HCT116 (cell line): ENCODE measurements at regions not wholly inside any gene's neighbourhood (a gene's known extent, or its start where the extent isn't known, plus 50 kb on each side); places are given as distances from the start of the nearest gene placed in this dataset.

Source experiments
- ATAC-seq: fragments of 200-7000 bp; cut with Tn5 transposase; 2 replicates; pipeline ENCODE4 v1.9.1; 2020; ENCODE audit warnings: mild to moderate bottlenecking, moderate library complexity
- BruUV-seq: library from RNA; stranded (reverse); fragments of 400-500 nt; replicated peaks from 2 replicates; lab custom pipeline; 2021; lab: Mats Ljungman, UMichigan
- CTCF ChIA-PET: fragments of 300-600 bp; sonication (Branson Sonifier 250); formaldehyde crosslinking; loops from one replicate; lab custom pipeline; 2021; ENCODE audit warnings: antibody characterized with exemption; lab: Charles Lee
- POLR2A ChIA-PET: fragments of 300-600, 350-600 bp; sonication (Branson Sonifier 250); formaldehyde crosslinking; loops from one replicate; lab custom pipeline; 2021; ENCODE audit warnings: antibody characterized with exemption; lab: Charles Lee
- RAD21 ChIA-PET, 2 experiments: fragments of 300-600 bp; sonication (Branson Sonifier 250); formaldehyde crosslinking; loops; one replicate each; lab custom pipeline; 2023; ENCODE audit warnings: low total read pairs in 2 of 2; ENCODE audit not compliant: uncharacterized antibody in 2 of 2, unreplicated experiment in 2 of 2, low non-redundant PET in 1 of 2; lab: Charles Lee
- DNase-seq: peaks from one replicate; pipeline ENCODE4 v3.0.0-alpha.2; 2010; ENCODE audit warnings: low read depth, low spot score
- H2AFZ ChIP-seq: fragments of 200-600 bp; shearing (Covaris generic), sonication (generic); 2 replicates; pipeline ENCODE4 v1.6.1; 2017; ENCODE audit warnings: low read depth, mixed run types, mixed read lengths, antibody characterized with exemption, low read length; ENCODE audit not compliant: poor library complexity, severe bottlenecking
- H3K27ac ChIP-seq: 2 replicates; pipeline ENCODE4 v1.5.1; 2012; ENCODE audit warnings: low read depth, low read length
- H3K27me3 ChIP-seq: fragments of 200-600 bp; sonication (generic); 2 replicates; pipeline ENCODE4 v1.6.1; 2016; ENCODE audit warnings: mixed run types, low read length, mixed read lengths; ENCODE audit not compliant: insufficient read depth
- H3K36me3 ChIP-seq, 2 experiments: fragments of 200-500 bp in 1 of 2; fragments of 200-600 bp in 1 of 2; sonication (Bioruptor generic) in 1 of 2; sonication (generic) in 1 of 2; 2 replicates each; pipeline versions ENCODE4 v1.5.1 to v1.6.1; 2014 to 2016; ENCODE audit warnings: low read length in 2 of 2, inconsistent platforms in 1 of 2, mixed read lengths in 1 of 2, mixed run types in 1 of 2; ENCODE audit not compliant: insufficient read depth in 2 of 2, control insufficient read depth in 1 of 2
- H3K4me1 ChIP-seq, 2 experiments: fragments of 200-600 bp in 1 of 2; sonication (generic) in 1 of 2; 2 replicates each; pipeline versions ENCODE4 v1.5.1 to v1.6.1; 2012 to 2017; ENCODE audit warnings: low read length in 2 of 2, inconsistent platforms in 1 of 2, mild to moderate bottlenecking in 1 of 2, mixed read lengths in 1 of 2, mixed run types in 1 of 2, moderate library complexity in 1 of 2; ENCODE audit not compliant: insufficient read depth in 2 of 2, control insufficient read depth in 1 of 2
- H3K4me2 ChIP-seq: fragments of 200-600 bp; sonication (generic); 2 replicates; pipeline ENCODE4 v1.6.1; 2017; ENCODE audit warnings: mixed run types, low read length, mixed read lengths
- H3K4me3 ChIP-seq, 2 experiments: fragments of 200-600 bp in 1 of 2; sonication (generic) in 1 of 2; replicated peaks in 1 of 2; 2 replicates each; pipeline ENCODE4 v1.5.1; 2011 to 2016; ENCODE audit warnings: low read length in 2 of 2, control low read depth in 1 of 2, low read depth in 1 of 2, mild to moderate bottlenecking in 1 of 2, mixed read lengths in 1 of 2, mixed run types in 1 of 2
- H3K79me2 ChIP-seq: fragments of 200-600 bp; sonication (generic); 2 replicates; pipeline ENCODE4 v1.6.1; 2017; ENCODE audit warnings: mild to moderate bottlenecking, mixed run types, low read length, moderate library complexity, mixed read lengths; ENCODE audit not compliant: insufficient read depth
- H3K9ac ChIP-seq: fragments of 200-600 bp; sonication (generic); 2 replicates; pipeline ENCODE4 v1.6.1; 2016; ENCODE audit warnings: low read length, mixed read lengths
- H3K9me2 ChIP-seq: fragments of 200-600 bp; sonication (generic), shearing (Covaris generic); 2 replicates; pipeline ENCODE4 v1.6.1; 2017; ENCODE audit warnings: mixed run types, mild to moderate bottlenecking, moderate library complexity; ENCODE audit not compliant: insufficient read depth
- H3K9me3 ChIP-seq, 2 experiments: fragments of 200-500 bp in 1 of 2; fragments of 200-600 bp in 1 of 2; sonication (Bioruptor generic) in 1 of 2; sonication (generic) in 1 of 2; 2 replicates each; pipeline ENCODE4 v1.6.1; 2014 to 2017; ENCODE audit warnings: low read length in 2 of 2, mixed read lengths in 2 of 2, inconsistent platforms in 1 of 2, low read depth in 1 of 2, mild to moderate bottlenecking in 1 of 2, mixed run types in 1 of 2, moderate library complexity in 1 of 2; ENCODE audit not compliant: control insufficient read depth in 1 of 2, insufficient read depth in 1 of 2
- H4K20me1 ChIP-seq: fragments of 200-600 bp; sonication (generic), shearing (Covaris generic); 2 replicates; pipeline ENCODE4 v1.6.1; 2017; ENCODE audit warnings: mixed run types, mild to moderate bottlenecking, moderate library complexity; ENCODE audit not compliant: insufficient read depth
- CTCF ChIP-seq, 3 experiments: fragments of 200-600 bp in 1 of 3; sonication (generic) in 1 of 3; IDR thresholded peaks in 2 of 3; conservative IDR thresholded peaks in 1 of 3; 2 replicates each; pipeline ENCODE4 v1.5.1; 2012 to 2017; ENCODE audit warnings: low read depth in 2 of 3, low read length in 2 of 3, antibody characterized with exemption in 1 of 3, borderline replicate concordance in 1 of 3, control low read depth in 1 of 3, mild to moderate bottlenecking in 1 of 3, mixed read lengths in 1 of 3, mixed run types in 1 of 3, moderate library complexity in 1 of 3; ENCODE audit not compliant: insufficient read depth in 1 of 3
- EGR1 ChIP-seq: IDR thresholded peaks from 2 replicates; pipeline ENCODE4 v1.6.1; 2012; ENCODE audit warnings: low read depth
- FOSL1 ChIP-seq: IDR thresholded peaks from 2 replicates; pipeline ENCODE4 v1.6.1; 2012; ENCODE audit warnings: low read depth
- REST ChIP-seq: IDR thresholded peaks from 2 replicates; pipeline ENCODE4 v1.6.1; 2012; ENCODE audit warnings: low read depth
- SIN3A ChIP-seq: IDR thresholded peaks from 2 replicates; pipeline ENCODE4 v1.6.1; 2012; ENCODE audit warnings: low read depth
- ZNF274 ChIP-seq: fragments of 200-500 bp; sonication (Bioruptor generic); IDR thresholded peaks from 2 replicates; pipeline ENCODE4 v1.6.1; 2014; ENCODE audit warnings: mild to moderate bottlenecking, low read depth, low read length, inconsistent platforms
- intact Hi-C: fragments of 100-400 bp; cut with micrococcal nuclease; formaldehyde crosslinking; loops from 2 replicates; pipeline ENCODE4 v1.10.0; 2022

GRCh38 chr11:13074714-13075464, 65.8 kb downstream of the RASSF10 start:
- TF ChIP-seq ZNF274: no peak
- TF ChIP-seq SIN3A: no peak
- no peak for TF ChIP-seq EGR1
- TF ChIP-seq CTCF (IDR thresholded peaks at IDR 0.05 in 2 of 3, conservative IDR thresholded peaks at IDR 0.05 in 1 of 3; ENCODE audit: borderline replicate concordance in 1 of 3, insufficient read depth in 1 of 3, low read depth in 2 of 3, low read length in 2 of 3): no peak
- TF ChIP-seq REST: no peak
- no peak for TF ChIP-seq FOSL1
- Histone ChIP-seq H3K9ac (no peak overlapping the region), H3K36me3 (no peaks in the 10 kb centered on the region), H2AFZ (no peak overlapping the region), H3K27me3 (no peaks in the 10 kb centered on the region), H4K20me1 (no peaks in the 10 kb centered on the region), H3K4me2 (no peak overlapping the region), H3K4me3 (no peak overlapping the region), H3K4me1 (peaks cover 13 to 37% of the 10 kb centered on the region in 2 experiments), H3K79me2 (no peaks in the 10 kb centered on the region), H3K9me3 (no peaks in the 10 kb centered on the region), H3K9me2 (no peaks in the 10 kb centered on the region), H3K27ac (no peak overlapping the region)
- no TSS peak for BruUV-seq
- intact Hi-C loops: no loop called here
- ATAC-seq (no peak), DNase-seq (no peak)
- POLR2A ChIA-PET: no interaction called here
- CTCF ChIA-PET: no interaction called here
- RAD21 ChIA-PET: no interaction called here
